ENCODE measurements at regions not wholly inside any gene's neighbourhood (a gene's known extent, or its start where the extent isn't known, plus 50 kb on each side); places are given as distances from the start of the nearest gene placed in this dataset.

DNA sequence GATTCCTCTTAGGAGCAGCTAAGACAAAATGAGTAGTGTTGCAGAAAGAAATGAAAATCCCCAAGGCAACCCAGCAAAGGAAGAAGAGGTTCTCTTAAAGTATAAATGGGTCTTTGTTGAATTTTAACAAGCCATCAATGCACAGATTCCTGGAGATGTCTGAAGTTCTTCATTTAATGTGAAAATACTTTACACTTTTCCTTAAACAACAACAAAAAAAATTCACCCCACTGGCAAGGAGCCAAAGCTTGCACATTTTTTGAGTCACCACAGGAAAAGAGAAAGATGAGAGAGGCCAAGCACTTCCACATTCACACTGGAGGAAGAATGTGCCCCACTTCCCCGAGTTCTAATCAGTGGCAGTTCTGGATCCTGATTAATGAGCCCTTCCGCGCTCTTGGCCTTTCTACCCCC is 286.4 kb upstream of the MEOX2 start:
- DNase-seq (ENCODE audit: low read depth in 2 of 2), result peak; percentile 45 to 51
- no peak overlapping the region for H3K4me2 ChIP-seq (ENCODE audit: extremely low read depth, insufficient read depth, low read length)
- no peaks in the 10 kb centered on the region for H3K4me1 ChIP-seq (ENCODE audit: control insufficient read depth, extremely low read depth, insufficient read depth, low read length)
- no peaks in the 10 kb centered on the region for H3K27me3 ChIP-seq (ENCODE audit: control insufficient read depth, insufficient read depth, low read length)
- no peaks in the 10 kb centered on the region for H3K79me2 ChIP-seq (ENCODE audit: control insufficient read depth, insufficient read depth, low read length)
- no peaks in the 10 kb centered on the region for H3K9me3 ChIP-seq (ENCODE audit: control insufficient read depth, insufficient read depth, low read depth, low read length)
- no peak overlapping the region for H3K9ac ChIP-seq (ENCODE audit: insufficient read depth, low read length)
- H4K20me1 ChIP-seq (ENCODE audit: control insufficient read depth, extremely low read depth, insufficient read depth, low read length), result no peaks in the 10 kb centered on the region
- no peak overlapping the region for H3K27ac ChIP-seq (ENCODE audit: insufficient read depth, low read length)
- H3K4me3 ChIP-seq (replicated peaks in 1 of 4; ENCODE audit: control extremely low read depth in 1 of 4, insufficient read depth in 1 of 4, low read depth in 3 of 4, low read length in 4 of 4), result no peak overlapping the region
- no peak overlapping the region for H2AFZ ChIP-seq (ENCODE audit: low read length)
- no peaks in the 10 kb centered on the region for H3K36me3 ChIP-seq (ENCODE audit: control insufficient read depth, insufficient read depth, low read length)
- no peak for TF ChIP-seq EZH2 (IDR thresholded peaks at IDR 0.05; ENCODE audit: low read length, missing control alignments)
- TF ChIP-seq, protein P1, sequence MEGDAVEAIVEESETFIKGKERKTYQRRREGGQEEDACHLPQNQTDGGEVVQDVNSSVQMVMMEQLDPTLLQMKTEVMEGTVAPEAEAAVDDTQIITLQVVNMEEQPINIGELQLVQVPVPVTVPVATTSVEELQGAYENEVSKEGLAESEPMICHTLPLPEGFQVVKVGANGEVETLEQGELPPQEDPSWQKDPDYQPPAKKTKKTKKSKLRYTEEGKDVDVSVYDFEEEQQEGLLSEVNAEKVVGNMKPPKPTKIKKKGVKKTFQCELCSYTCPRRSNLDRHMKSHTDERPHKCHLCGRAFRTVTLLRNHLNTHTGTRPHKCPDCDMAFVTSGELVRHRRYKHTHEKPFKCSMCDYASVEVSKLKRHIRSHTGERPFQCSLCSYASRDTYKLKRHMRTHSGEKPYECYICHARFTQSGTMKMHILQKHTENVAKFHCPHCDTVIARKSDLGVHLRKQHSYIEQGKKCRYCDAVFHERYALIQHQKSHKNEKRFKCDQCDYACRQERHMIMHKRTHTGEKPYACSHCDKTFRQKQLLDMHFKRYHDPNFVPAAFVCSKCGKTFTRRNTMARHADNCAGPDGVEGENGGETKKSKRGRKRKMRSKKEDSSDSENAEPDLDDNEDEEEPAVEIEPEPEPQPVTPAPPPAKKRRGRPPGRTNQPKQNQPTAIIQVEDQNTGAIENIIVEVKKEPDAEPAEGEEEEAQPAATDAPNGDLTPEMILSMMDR (conservative IDR thresholded peaks at IDR 0.05 in 1 of 2, IDR thresholded peaks at IDR 0.05 in 1 of 2; ENCODE audit: low read depth in 1 of 2, low read length in 2 of 2), result no peak

DNA sequence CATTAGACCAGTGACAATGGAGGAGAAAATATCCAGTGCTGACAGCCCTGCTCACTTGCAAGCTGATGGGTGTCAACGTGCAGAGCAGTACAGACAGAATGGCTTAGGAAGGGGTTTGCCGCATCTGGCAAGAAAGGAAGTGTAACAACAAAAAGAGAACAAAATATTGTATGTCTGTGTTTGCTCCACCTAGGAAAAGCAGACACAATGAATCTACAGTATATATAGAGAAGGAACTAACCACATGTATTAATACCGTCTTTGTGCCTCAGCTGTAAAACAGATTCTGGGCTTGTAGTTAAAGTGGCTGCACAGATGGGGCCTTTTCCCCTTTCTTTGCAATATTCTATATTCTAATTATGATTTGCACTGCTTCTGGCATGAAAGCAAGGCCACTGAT is 281.1 kb upstream of the MEOX2 start:
- Histone ChIP-seq H3K9me3 (ENCODE audit: control insufficient read depth, insufficient read depth, low read depth, low read length) (no peaks in the 10 kb centered on the region), H3K9ac (ENCODE audit: insufficient read depth, low read length) (no peak overlapping the region), H2AFZ (ENCODE audit: low read length) (no peak overlapping the region), H3K4me3 (replicated peaks in 1 of 4; ENCODE audit: control extremely low read depth in 1 of 4, insufficient read depth in 1 of 4, low read depth in 3 of 4, low read length in 4 of 4) (no peak overlapping the region), H3K79me2 (ENCODE audit: control insufficient read depth, insufficient read depth, low read length) (no peaks in the 10 kb centered on the region), H3K27me3 (ENCODE audit: control insufficient read depth, insufficient read depth, low read length) (no peaks in the 10 kb centered on the region), H4K20me1 (ENCODE audit: control insufficient read depth, extremely low read depth, insufficient read depth, low read length) (no peaks in the 10 kb centered on the region), H3K4me2 (ENCODE audit: extremely low read depth, insufficient read depth, low read length) (no peak overlapping the region), H3K27ac (ENCODE audit: insufficient read depth, low read length) (no peak overlapping the region), H3K36me3 (ENCODE audit: control insufficient read depth, insufficient read depth, low read length) (no peaks in the 10 kb centered on the region), H3K4me1 (ENCODE audit: control insufficient read depth, extremely low read depth, insufficient read depth, low read length) (no peaks in the 10 kb centered on the region)
- no peak for DNase-seq (ENCODE audit: low read depth in 2 of 2)
- no peak for TF ChIP-seq EZH2 (IDR thresholded peaks at IDR 0.05; ENCODE audit: low read length, missing control alignments)
- TF ChIP-seq, protein P1 (conservative IDR thresholded peaks at IDR 0.05 in 1 of 2, IDR thresholded peaks at IDR 0.05 in 1 of 2; ENCODE audit: low read depth in 1 of 2, low read length in 2 of 2), result no peak

DNA sequence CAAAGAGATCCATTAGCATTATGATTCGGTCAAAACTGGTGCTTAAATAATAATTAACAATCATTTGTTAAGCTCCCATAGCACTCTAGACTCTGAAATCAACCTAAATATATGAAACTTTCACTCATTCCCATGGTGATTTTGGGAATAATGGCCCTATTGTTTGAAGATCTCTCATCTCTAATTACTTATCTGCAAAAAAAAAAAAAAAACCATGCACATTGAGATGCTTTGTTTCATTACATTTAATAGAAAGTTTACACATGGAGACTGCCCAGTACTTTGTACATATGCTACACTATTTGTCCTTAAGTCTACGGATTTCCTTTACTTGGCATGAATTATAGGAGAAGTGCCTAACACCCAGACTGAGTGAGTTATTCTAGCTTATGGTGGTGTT is 280.6 kb upstream of the MEOX2 start:
- Histone ChIP-seq H3K9ac (ENCODE audit: insufficient read depth, low read length) (no peak overlapping the region), H2AFZ (ENCODE audit: low read length) (no peak overlapping the region)

More for the DNA sequence above, 280.6 kb upstream of the MEOX2 start:
- no peaks in the 10 kb centered on the region for H3K79me2 ChIP-seq (ENCODE audit: control insufficient read depth, insufficient read depth, low read length)
- no peaks in the 10 kb centered on the region for H3K4me1 ChIP-seq (ENCODE audit: control insufficient read depth, extremely low read depth, insufficient read depth, low read length)
- H3K36me3 ChIP-seq (ENCODE audit: control insufficient read depth, insufficient read depth, low read length), result no peaks in the 10 kb centered on the region
- no peak for DNase-seq (ENCODE audit: low read depth in 2 of 2)
- TF ChIP-seq EZH2 (IDR thresholded peaks at IDR 0.05; ENCODE audit: low read length, missing control alignments), result no peak
- TF ChIP-seq, protein P1 (conservative IDR thresholded peaks at IDR 0.05 in 1 of 2, IDR thresholded peaks at IDR 0.05 in 1 of 2; ENCODE audit: low read depth in 1 of 2, low read length in 2 of 2), result no peak
- no peaks in the 10 kb centered on the region for H4K20me1 ChIP-seq (ENCODE audit: control insufficient read depth, extremely low read depth, insufficient read depth, low read length)
- no peak overlapping the region for H3K4me2 ChIP-seq (ENCODE audit: extremely low read depth, insufficient read depth, low read length)
- no peaks in the 10 kb centered on the region for H3K27me3 ChIP-seq (ENCODE audit: control insufficient read depth, insufficient read depth, low read length)
- H3K9me3 ChIP-seq (ENCODE audit: control insufficient read depth, insufficient read depth, low read depth, low read length), result no peaks in the 10 kb centered on the region
- H3K27ac ChIP-seq (ENCODE audit: insufficient read depth, low read length), result no peak overlapping the region
- no peak overlapping the region for H3K4me3 ChIP-seq (replicated peaks in 1 of 4; ENCODE audit: control extremely low read depth in 1 of 4, insufficient read depth in 1 of 4, low read depth in 3 of 4, low read length in 4 of 4)
